NCI-H226 (cell line): ENCODE measurements at regions not wholly inside any gene's neighbourhood (a gene's known extent, or its start where the extent isn't known, plus 50 kb on each side); places are given as distances from the start of the nearest gene placed in this dataset.

ENCODE experiments used
- DNase-seq: peaks from one replicate; pipeline ENCODE4 v3.0.0-alpha.2; 2015

DNA sequence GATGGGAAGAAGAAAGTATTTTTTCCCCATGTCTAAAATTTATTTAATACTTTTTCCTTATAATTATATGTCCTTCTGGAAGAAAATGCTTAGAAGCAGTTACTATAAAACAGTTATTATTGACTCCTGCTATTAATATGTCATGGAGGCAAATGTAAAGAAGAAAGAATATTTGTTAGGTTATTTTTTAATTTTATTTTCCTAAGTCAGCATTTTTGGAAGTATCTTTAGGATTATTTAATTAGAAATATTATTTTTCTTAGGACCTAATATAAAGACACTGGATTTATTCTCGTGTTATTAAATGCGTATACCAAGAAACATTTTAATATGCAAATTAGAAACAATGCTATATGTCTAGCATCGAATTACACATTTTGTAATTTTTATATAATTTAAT, 687.7 kb downstream of the TRAM1L1 start:
- DNase-seq: no peak

DNA sequence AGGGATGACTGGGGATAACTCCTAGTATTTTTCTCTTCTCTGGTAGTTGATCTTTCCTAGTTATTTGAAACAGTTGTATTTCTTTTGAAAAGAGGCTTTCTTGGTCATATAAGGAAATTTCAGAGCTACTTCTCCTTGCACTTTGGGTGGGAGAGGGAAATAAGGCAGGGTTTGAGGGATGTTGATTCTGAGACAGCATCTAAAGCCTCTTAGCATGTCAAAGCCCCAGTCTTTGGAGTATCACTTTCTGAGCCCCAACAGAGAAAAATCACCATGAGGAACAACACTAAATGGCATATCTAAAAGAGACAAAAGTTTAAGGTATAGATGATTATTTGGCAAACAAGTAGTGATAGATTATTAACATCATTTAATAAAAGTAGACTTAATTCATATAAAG, 688.1 kb downstream of the TRAM1L1 start:
- no peak for DNase-seq

DNA sequence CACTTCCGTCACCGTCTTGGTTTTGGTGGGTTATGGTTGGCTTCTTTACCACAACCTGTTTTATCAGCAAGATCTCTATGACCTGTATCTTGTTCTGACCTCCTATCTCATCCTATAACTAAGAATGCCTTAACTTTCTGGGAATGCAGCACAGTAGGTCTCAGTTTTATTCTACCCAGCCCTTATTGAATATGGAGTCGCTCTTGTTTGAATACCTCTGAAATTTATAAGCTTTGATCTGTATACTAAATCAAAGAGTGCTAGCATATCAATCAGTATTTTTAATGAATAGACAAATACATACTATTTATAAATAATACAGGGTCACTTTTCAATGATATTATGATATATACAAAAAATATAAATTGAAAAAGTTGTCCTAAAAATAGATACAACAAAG, 690.0 kb downstream of the TRAM1L1 start:
- no peak for DNase-seq

DNA sequence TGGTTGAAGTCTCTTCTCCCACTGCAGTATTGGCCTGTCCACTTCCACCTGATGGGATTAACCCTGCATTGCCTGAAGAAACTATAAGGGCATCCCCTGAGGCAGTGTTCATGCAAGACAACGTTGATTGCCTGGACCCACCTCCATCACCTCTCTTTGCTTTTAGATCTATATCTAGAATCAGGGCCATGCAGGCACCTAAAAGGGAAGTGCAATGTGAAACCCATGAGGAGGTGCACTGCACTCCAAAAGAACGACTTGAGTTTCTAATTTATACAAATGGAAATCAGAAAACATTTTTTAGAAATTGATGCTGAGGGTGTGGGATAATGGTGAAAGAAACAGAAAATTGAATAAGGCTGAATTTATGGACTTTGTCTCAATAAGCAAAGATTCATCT, 694.4 kb downstream of the TRAM1L1 start:
- DNase-seq: no peak

DNA sequence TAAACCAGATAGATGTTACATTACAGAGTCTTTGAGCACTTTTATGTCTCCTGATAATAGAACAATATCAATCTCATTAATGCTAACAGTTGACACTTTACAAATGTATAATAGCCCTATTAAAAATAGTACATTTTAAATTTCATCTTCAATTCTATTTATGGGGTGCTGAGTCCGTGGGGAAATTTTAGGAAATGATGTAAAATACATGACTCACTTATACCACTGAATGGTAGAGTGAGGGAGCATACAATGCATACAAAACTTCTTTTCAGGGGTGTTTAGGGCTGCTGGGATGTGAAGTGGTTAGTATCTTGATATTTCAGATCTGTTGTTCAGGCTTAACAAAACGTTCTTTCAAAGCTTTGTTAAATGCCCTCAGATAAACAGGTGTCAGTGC, 696.2 kb downstream of the TRAM1L1 start:
- DNase-seq: no peak

DNA sequence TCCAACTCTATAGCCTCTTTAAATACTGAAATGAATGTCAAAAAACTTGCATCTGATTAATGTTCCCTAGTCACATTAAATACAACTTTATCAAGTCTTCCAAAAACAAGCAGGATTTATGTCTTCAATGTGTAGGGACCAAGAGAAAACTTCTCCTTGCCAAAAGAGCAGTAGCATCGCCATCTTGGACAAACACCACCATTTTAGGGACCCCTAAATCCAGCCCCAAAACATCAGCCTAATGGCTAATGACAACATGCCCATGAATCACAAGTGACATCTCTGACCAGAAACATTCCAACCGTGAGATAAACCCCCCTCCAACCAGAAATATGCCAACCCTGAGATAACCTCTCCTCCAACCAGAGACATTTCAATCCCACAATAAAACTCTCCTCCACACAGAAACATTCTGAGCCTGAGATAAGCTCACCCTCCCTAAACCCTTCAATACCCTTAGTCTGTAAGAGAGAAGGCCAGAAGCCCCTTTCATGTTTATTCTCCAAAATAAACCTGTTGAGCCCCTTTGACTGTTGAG, 697.4 kb downstream of the TRAM1L1 start:
- peak; percentile 91 for DNase-seq

DNA sequence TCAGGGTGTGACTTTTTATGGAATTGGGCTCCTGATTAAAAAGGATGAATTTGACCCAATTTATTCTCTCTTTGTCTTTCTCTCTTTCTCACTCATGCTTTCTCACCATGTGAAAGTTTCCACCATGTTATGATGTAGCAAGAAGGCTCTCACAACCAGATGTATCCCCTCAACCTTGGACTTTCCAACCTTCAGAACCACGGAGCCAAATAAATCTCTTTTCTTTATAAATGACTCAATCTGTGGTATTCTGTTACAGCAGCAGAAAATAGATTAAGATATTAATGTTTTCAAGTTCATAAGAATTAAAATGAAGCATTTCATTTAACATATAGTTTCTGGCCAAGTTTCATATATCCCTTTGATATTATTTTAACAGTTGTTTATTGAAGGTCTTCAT, 698.5 kb downstream of the TRAM1L1 start:
- DNase-seq: peak; percentile 21

DNA sequence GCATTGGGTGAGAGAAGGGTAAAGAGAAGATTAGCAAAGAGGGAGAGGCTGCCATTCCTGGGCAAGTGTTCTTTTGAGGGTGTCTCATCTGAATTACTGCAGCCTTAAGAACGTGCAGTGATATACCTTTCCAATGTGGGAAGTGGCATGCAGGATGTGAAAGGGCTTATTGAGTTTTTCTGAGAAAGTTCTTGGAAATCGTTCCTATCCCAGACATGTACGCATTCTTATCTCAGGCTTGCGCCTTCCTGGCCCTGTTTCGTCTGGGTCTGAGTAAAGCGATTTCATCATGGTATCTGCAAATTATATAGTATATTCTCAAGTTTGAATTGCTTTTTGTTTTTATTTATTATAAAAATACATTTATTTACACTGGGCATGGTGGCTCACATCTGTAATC, 699.8 kb downstream of the TRAM1L1 start:
- no peak for DNase-seq

DNA sequence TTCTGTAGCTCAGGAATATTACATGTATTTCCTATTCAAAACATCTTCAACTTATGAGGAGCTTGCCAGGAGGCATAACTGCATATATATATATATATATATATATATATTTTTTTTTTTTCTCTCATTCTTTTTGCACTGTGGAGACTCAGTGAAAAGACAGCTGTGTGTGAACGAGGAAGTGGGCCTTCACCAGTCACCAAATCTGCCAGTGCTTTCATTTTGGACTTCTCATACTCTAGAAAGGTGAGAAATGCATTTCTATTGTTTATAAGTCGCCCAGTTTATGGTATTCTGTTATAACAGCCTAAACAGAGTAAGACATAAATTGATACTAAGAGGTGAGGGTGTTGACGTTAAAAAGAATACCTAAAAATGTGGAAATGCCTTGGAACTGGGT, 710.6 kb downstream of the TRAM1L1 start:
- DNase-seq: no peak

DNA sequence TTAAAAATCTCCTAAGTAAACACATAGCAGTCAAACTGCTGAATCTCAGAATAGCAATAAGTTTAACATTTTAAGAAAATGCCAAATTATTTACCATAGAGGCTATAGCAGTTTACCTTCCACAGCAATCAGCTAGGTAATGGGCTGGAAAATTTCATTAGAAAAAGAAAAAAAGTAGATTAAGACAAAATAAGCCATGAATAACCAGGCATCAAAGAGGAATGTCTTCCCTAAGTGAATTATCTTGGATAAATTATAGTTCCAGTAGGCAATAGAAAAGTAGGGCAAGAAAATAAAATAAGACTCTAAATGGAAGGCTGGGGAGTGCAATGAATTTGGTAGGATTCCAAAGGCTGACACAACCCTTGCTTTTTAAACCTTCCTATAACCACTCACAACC, 722.8 kb downstream of the TRAM1L1 start:
- no peak for DNase-seq

DNA sequence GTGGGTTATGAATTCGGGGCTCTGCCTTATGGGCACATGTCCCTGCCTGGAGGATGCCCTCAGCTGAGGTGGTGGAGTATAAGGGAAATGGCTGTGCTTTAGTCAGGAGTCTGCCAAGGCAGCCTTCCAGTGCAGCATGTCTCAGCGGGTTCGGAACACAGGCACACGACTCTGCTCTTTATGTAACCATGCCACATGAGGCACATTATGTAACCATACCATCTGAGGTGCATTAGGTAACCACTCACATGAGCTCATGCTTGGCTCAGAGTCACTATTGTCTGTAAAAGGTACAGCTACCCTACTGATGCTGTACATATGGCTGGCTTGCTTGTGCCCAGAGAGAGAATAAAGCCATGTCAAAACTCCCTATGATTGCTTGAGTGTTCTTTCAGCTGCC, 723.6 kb downstream of the TRAM1L1 start:
- no peak for DNase-seq

DNA sequence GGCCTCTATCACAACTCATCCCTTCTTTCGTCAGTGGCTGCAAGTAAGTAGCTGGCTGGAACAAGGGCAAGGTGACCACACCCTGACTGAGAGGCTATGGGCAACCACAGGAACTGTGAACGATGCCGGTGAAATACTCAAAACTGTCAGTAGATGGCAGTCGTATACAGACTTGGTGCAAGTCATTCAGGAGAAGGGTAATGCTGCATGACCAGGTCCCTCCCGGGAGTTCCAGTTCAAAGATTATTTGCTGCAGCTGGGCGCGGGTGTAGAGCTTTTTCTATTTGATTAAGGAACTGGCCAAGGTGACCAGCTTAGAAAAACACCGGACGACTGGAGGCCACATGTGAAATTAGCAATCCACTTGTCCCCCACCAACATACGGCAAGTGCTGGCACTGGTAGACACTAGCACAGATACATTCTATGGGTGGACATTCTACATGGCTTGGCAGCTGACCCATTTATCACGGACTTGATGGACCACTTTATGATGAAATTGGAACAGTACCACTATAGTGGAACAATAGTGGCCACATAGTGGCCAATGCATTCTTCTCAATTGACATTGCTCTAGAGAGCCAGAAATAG, 726.6 kb downstream of the TRAM1L1 start:
- DNase-seq: peak; percentile 49

DNA sequence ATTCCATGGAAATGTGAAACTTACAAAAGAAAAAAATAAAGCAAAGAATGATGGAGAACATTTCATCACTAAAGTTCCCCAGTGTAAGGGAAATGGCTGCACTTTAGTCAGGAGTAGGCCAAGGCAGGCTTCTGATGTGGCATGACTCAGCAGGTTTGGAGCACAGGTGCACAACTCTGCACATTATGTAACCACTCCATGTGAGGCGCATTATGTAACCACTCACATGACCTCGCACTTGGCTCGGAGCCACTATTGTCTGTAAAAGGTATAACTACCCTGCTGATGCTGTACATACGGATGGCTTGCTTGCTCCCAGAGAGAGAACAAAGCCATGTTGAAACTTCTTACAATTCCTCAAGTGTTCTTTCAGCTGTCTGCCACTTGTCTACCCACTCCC, 727.6 kb downstream of the TRAM1L1 start:
- peak; percentile 24 for DNase-seq

DNA sequence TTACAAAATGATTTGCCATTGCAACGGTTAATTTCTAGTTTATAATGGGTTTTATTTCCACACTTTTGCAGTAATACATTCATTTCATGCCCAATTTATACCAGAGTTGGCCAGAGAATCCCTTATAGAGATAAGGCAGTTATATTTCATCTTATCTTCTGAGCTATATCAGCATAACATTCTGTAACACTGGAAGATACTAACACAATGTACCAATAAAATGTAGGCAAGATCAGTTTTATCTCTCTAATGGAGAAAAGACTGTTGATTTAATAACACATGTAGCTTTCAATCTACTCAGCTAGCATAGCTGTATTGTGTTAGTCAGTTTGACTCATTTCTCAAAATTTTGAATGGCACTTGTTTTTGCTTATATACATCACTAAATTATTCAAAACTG, 738.6 kb downstream of the TRAM1L1 start:
- DNase-seq: peak; percentile 40

DNA sequence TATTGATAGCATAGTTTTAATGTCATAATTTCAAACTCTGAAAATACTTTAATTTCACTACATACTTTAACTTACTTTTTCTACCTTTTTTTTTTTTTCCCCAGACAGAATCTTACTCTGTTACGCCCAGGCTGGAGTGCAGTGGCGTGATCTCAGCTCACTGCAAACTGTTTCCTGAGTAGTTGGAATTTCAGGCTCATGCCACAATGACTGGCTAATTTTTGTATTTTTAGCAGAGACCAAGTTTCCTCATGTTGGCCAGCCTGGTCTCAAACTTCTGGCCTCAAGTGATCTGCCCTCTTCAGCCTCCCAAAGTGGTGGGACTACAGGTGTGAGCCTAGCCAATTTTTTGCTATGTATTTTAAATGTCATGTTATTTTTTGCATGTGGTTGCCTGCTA, 741.6 kb downstream of the TRAM1L1 start:
- no peak for DNase-seq

DNA sequence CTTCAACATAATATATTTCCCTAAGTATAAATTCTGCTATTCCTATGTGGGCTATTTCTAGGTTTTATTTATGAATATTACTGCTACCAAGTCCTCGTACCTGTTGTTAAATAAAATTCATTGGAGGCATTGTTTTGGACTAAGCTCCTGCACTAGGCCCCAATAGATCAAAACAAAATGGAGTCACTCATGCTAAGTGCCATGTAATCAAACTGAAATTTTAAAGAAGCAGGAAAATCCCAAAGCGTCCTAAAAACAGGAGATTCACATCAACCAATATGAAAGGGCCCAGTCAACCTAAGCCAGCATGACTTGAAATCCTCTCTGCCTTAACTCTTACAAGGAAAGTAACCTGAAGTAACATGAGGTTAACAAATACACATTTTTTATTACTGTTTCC, 743.2 kb downstream of the TRAM1L1 start:
- DNase-seq: no peak

DNA sequence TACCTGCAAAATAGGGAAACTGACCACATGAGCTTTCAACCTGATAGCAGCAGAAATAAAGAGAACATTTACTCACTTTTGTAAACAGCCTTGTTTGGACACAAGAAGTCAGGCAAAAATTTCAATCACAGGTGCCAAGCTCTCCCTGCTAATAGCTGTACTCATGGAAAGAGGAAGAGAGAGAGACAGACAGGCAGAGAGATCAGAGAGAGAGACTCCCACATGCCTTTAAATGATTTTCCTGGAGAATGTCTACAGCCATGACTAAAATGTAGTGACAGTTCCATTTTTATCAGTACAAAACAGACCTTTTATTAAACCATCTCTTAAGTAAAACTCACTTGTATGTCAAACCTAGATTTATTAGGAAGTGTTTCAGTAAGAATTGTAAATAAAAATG, 752.9 kb downstream of the TRAM1L1 start:
- DNase-seq: no peak

DNA sequence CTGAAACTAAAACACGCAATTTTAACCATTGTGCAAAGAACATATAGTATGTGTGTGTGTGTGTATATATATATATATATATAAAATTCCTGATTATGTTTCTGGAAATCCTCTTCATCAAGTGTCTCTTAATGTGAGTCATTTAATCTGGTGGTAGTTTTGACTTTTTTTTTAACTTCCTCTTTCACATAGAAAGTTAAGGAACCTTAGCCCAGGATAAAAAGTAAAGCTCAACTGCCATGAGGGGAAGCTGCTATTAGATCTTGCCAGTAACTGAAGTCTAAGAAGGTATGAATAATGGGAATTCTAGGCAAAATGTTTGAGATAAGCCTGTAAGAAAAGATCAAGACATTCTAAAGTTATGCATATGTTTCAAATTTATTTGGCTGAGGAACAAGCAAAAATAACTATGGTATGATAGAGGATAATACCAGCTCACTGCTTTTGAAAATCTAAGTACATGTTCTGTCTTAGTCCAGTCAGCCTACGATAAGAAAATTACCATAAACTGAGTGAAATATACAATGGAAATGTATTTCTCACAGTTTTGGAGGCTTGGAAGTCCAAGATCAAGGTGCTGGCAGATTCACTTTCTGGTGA, 757.0 kb downstream of the TRAM1L1 start:
- DNase-seq: peak; percentile 16

DNA sequence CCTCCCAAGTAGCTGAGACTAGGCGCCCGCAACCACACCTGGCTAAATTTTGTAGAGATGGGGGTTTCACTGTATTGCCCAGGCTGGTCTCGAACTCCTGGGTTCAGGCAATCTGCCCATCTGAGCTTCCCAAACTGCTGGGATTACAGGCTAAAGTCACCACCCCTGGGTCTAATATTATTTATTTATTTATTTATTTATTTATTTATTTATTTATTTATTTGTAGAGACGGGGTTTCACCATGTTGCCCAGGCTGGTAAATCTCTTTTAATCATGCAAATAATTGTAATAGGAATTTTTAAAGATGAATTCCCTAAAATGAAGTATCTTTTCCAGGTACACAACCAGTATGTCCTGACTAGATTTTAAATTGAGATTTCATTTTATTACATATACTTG, 761.8 kb downstream of the TRAM1L1 start:
- no peak for DNase-seq

DNA sequence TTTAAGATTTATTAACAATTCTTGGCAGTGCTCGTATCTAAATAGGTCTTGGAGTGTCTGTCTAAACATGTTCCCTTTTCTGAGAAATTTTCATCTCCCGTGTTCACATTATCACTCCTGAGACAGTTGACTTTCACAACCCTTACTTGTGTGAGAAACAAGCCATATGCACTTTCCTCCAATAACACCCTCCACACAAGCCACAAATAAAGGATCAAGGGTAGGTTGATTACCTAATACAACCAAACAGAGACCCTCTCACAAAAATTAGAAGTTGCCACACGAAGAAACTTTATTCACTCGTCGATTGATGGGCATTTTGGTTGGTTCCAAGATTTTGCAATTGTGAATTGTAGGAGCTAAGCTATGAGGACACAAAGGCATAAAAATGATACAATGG, 763.9 kb downstream of the TRAM1L1 start:
- DNase-seq: no peak

DNA sequence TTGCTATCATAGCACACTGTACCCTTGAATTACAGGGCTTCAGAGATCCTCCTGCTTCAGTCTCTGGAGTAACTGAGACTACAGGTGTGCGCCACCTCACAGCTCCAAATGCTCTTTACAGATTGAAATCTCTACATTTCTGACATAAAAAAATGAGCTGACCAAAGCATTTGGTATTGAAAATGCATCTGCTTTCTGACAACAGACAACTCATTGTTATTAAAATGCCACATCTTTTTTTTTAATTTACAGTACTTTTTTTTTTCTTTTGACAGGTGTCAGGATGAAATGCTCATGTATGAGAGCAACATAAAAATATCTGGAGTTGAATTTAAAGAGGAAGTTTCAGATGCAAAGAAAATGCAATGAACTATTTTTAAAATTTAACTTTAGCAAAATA, 764.5 kb downstream of the TRAM1L1 start:
- DNase-seq: no peak

DNA sequence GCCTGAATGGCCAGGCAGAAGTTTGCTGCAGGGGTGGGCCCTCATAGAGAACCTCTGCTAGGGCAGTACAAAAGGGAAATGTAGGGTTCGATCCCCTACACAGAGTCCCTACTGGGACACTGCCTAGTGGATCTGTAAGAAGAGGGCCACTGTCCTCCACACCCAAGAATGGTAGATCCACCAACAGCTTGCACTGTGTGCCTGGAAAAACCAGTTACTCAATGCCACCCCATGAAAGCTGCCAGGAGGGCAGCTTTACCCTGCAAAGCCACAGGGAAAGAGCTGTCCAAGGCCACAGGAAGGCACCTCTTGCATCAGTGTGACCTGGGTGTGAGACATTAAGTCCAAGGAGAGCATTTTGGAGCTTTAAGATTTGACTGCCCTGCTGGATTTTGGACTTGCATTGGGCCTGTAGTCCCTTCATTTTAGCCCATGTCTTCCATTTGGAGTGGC, 781.6 kb downstream of the TRAM1L1 start:
- DNase-seq: no peak

DNA sequence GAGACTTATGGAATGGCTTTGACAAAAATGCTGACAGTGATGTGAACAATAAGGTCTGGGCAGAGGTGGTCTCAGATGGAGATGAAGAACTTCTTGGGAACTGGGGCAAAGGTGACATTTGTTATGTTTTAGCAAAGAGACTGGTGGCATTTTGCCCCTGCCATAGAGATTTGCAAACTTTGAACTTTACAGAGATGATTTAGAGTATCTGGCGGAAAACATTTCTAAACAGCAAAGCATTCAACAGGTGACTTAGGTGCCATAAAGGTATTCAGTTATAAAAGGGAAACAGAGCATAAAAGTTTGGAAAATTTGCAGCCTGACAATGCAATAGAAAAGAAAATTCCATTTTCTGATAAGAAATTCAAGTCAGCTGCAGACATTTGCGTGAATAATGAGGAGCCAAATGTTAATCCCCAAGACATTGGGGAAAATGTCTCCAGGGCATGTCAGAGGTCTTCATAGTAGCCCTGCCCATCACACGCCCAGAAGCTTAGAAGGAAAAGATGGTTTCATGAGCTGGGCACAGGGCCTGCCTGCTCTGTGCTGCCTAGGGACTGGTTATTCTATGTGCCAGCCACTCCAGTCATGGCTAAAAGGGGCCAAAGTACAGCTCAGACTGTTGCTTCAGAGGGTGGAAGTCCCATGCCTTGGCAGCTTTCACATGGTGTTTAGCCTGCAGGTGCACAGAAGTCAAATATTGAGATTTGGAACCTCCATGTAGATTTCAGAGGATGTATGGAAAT, 782.2 kb downstream of the TRAM1L1 start:
- DNase-seq: no peak

DNA sequence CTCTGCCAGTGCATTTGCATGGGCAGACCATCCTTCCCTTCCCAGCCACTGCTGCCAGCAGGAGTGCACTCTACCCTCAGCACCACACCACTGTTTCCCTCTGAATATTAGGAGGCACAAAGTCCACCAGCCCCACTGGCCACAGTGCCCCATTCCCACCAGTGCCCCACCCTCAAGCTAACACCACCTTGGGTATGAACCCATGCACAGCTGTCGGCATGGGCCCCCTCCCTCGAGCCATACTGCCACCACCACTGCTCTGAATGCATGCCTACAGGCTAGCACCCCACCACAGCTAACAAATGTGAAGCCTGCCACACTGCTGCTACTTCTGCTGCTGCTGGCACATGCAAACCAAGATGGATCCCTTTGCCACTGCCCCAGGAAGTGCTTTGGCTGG, 810.4 kb downstream of the TRAM1L1 start:
- DNase-seq: no peak
